GM19035 (cell line): ENCODE measurements at regions not wholly inside any gene's neighbourhood (a gene's known extent, or its start where the extent isn't known, plus 50 kb on each side); places are given as distances from the start of the nearest gene placed in this dataset.
"Not testable (repeated sequence)": the region's sequence is repeated elsewhere in the genome, so short reads cannot be mapped to it uniquely, and the experiment has no call there.

ENCODE experiments used
- ATAC-seq: cut with Tn5 transposase; IDR thresholded peaks from one replicate; pipeline ENCODE4 v1.9.1; 2021; ENCODE audit not compliant: unreplicated experiment

DNA sequence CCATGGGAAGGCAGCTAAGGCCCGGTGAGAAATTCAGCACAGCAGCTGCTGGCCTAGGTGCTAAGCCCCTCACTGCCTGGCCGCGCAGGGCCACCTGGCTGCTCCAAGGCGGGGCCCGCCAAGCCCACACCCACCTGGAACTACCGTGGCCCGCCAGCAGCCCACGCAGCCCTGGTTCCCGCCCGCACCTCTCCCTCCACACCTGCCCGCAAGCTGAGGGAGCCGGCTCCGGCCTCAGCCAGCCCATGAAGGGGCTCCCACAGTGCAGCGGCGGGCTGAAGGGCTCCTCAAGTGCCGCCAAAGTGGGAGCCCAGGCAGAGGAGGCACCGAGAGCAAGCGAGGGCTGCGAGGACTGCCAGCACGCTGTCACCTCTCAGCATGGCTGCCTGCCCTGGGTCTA is 146.9 kb upstream of the APOOL start:
- not testable (repeated sequence) for ATAC-seq

DNA sequence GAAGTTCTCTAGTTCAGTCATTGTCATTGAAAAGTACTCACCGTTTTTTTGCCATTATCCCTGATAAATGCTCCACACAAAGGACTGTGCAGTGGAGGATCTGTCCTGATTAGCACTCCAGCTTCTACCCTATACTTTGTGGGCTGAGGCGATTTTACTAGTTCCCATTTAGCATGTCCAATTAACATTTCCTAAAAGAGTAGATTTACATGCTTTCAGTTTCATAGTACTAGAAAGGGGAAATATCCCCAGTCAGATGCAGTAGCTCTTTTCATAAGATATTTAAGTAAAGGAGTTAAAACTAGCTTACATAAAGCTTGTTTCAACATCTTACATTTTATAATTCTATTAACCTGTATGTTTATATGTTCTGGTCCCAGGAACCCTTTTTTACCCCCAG is 144.9 kb upstream of the APOOL start:
- ATAC-seq: not testable (repeated sequence)

- no peak for ATAC-seq
Observed at GRCh38 chrX:84865113-84865512, 138.6 kb upstream of the APOOL start.

- ATAC-seq: not testable (repeated sequence)
Observed at GRCh38 chrX:84870281-84870680, 133.4 kb upstream of the APOOL start.

DNA sequence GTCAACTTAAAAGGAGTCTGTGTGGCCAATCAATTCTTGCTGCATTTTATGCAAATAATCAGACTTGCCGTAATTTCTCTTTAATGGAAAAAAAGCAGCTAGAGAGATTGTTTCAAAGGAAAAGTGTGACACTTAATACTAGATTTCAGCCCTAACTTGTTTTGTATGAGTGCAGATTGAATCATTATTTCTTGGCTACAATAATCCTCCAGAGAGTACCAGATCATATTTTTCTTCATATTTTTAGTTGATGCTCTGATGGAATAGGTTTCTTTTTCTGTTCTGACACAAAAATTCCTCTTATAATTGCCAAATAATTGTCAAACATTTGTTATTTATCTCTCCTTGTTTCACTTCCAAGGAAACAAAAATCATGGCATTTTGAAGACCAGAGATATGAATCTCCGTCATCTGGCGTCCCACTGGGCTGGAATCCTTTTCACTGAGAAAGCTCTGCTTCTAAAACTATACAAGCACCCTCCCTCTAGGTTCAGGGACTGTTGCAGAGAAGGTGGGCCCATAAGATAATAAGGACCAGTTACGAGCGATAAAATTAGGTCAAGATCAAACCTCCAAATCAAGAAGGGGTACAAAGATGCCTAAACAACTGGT is 131.4 kb upstream of the APOOL start:
- not testable (repeated sequence) for ATAC-seq

DNA sequence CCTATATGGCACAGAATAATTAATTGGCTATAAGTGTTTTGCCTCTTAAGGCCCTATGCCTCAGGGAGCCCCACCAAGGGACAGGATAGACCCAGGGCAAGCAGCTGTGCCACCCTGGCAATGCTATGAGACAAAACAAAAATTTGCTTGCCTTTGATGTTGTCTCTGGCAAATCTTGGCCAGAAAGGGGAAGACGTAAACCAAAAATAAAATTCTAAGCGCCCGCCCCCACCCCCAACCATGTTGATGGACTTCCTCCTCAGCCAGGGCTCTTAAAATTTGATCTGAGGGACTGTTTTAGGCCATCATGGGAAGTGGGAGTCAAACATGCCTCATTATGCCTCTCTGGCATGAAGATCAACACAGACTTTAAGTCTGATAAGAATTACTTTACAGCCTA is 130.5 kb upstream of the APOOL start:
- ATAC-seq: no peak

GRCh38 chrX:84876876-84877275 is 126.8 kb upstream of the APOOL start:
- no peak for ATAC-seq

DNA sequence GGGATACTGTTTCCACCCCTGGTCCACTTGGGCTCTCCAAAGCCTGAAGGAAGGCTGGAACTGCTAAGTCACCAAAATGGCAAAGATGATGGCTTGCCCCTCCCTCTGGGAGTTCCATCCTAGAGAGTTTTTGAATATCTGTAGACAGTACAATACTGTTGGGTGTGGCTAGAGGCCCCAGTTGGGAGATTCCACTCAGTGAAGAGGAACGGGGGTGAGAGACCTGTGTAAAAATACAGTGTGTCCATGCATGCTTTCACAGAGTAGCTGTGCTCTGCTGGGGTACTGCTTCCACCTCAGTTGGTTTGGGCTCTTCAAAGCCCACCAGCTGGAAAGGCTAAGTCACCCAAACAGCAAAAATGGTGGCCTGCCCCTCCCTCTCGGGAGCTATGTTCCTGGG is 109.8 kb upstream of the APOOL start:
- ATAC-seq: no peak

DNA sequence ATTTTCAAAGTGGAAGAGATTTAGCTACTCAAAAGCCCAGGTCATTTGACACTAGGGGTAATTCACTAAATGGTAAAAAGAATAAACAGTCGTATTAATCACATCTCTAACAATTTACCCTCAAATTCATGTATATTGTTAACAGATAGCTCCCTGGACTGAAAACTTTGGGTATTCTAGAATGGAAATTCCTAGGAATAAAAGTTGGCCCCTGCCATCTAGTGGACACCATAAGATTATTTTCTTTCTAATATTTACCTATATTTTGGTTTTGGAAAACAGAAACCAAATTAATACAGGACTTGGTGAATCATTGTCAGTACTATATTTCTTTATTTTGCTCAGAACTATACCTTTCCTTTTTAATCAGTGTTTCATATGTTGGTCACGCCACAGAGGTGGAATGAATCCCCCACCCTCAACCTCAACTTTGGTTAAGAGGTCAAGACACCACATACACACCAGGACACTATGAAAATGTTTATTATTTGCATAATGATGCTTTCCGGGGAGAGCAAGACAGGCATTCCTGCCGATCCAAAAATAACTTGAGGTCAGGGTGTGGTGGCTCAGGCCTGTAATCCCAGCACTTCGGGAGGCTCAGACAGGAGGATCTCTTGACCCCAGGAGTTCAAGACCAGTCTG is 96.2 kb upstream of the APOOL start:
- ATAC-seq: no peak

- no peak for ATAC-seq
Observed at GRCh38 chrX:84909151-84909550, 94.5 kb upstream of the APOOL start.

DNA sequence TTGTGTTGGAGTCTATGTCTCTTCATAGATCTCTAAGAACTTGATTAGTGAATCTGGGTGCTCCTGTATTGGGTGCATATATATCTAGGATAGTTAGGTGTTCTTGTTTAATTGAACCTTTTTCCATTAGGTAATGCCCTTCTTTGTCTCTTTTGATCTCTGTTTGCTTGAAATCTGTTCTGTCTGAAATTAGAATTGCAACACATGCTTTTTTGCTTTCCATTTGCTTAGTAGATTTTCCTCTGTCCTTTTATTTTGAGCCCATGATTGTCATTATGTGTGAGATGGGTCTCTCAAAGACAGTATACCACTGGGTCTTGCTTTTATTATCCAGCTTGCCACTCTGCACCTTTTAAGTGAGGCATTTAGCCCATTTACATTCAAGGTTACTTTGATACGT is 79.1 kb upstream of the APOOL start:
- ATAC-seq: no peak

- no peak for ATAC-seq
Observed at GRCh38 chrX:84932814-84933213, 70.9 kb upstream of the APOOL start.

DNA sequence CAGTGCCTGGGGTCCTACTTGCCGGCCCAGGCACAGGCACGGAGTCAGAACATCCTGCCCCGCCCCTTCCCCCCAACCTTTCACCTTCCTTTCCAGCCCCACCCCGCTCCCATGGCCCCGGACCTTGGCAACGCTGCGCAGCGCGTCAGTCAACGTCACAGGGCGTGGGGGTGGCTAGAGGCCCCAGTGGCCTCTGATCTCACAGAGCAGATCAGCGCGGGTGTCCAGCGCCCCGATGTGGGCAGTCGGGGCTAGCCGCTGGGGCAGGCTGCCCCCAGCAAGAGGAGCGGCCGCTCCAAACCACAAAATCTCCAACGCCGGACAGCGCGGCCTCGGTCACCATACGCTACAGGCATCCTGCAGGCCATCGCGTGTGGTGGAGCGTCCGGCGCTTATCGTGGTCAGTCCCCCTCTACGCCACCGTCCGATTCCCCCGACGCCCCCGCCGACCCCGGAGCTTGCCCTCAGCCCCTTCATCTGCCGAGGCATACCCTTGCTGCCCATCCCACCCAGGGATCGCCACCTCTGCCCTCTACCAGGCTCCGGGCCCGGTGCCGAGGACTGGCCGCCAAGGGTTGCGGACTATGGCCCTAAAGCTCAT is 69.6 kb upstream of the APOOL start:
- no peak for ATAC-seq
